ENCODE measurements at regions not wholly inside any gene's neighbourhood (a gene's known extent, or its start where the extent isn't known, plus 50 kb on each side); places are given as distances from the start of the nearest gene placed in this dataset.

GRCh38 chr4:63814171-63814964 is 594.9 kb downstream of the TECRL start:
- TF ChIP-seq CTCF (IDR thresholded peaks at IDR 0.05), result no peak
- no peak for TF ChIP-seq POLR2AphosphoS5 (IDR thresholded peaks at IDR 0.05)

Measured in prostate gland (tissue), 2 donors.